Kidney (tissue), 13 donors: ENCODE measurements at regions not wholly inside any gene's neighbourhood (a gene's known extent, or its start where the extent isn't known, plus 50 kb on each side); places are given as distances from the start of the nearest gene placed in this dataset.
A peak's percentile ranks its signal among the peaks of the same experiment; 100 is the strongest.
"Not testable (repeated sequence)": the region's sequence is repeated elsewhere in the genome, so short reads cannot be mapped to it uniquely, and the experiment has no call there.

Experiments used
- DNase-seq, 5 donors: peaks; one replicate each; pipeline ENCODE4 v3.0.0-alpha.2; 2013 to 2020
- FAIRE-seq: peaks from 2 replicates; lab custom pipeline; 2012; peaks lifted over from hg19 to GRCh38; lab: Jason Lieb, UNC
- H3K27ac ChIP-seq, 2 donors: one replicate each; pipeline ENCODE4 v1.7.0; 2013; ENCODE audit warnings: low read depth in 2 of 2, low read length in 2 of 2, inconsistent platforms in 1 of 2
- H3K27me3 ChIP-seq: one replicate; pipeline ENCODE4 v1.7.1; 2013; ENCODE audit warnings: low read length, inconsistent platforms; ENCODE audit not compliant: control insufficient read depth, insufficient read depth
- H3K36me3 ChIP-seq, 3 donors: one replicate each; pipeline versions ENCODE4 v1.7.0 to v1.7.1; 2013; ENCODE audit warnings: low read length in 3 of 3, control low read depth in 1 of 3, inconsistent platforms in 1 of 3; ENCODE audit not compliant: insufficient read depth in 3 of 3, control insufficient read depth in 2 of 3
- H3K4me1 ChIP-seq, 3 donors: one replicate each; pipeline versions ENCODE4 v1.7.0 to v1.7.1; 2013; ENCODE audit warnings: low read length in 3 of 3, inconsistent platforms in 1 of 3, low read depth in 1 of 3; ENCODE audit not compliant: control insufficient read depth in 2 of 3, insufficient read depth in 2 of 3
- H3K4me3 ChIP-seq, 3 donors: one replicate each; pipeline versions ENCODE4 v1.7.0 to v1.8.1; 2013; ENCODE audit warnings: low read length in 3 of 3, control low read depth in 1 of 3, inconsistent platforms in 1 of 3
- H3K9ac ChIP-seq, 3 donors: one replicate each; pipeline versions ENCODE4 v1.7.0 to v1.7.1; 2013; ENCODE audit warnings: low read length in 3 of 3, control low read depth in 1 of 3, inconsistent platforms in 1 of 3
- H3K9me3 ChIP-seq, 3 donors: one replicate each; pipeline versions ENCODE4 v1.7.0 to v1.7.1; 2013; ENCODE audit warnings: low read length in 3 of 3, control low read depth in 1 of 3, inconsistent platforms in 1 of 3; ENCODE audit not compliant: control insufficient read depth in 2 of 3, insufficient read depth in 1 of 3
- CTCF ChIP-seq: IDR thresholded peaks from 3 replicates; pipeline ENCODE4 v1.5.1; 2012; ENCODE audit warnings: mild to moderate bottlenecking, moderate library complexity, borderline replicate concordance; ENCODE audit not compliant: insufficient read depth; ENCODE audit errors: extremely low read depth
- intact Hi-C: fragments of 100-400 bp; cut with DNase I; formaldehyde crosslinking; loops from one replicate; pipeline ENCODE4 v1.11.1; 2022
- donor health status: control.
- donor health status: control.
- donor health status: control.
- donor health status: control.
- donor health status: control.
- donor health status: DM: yes; HTN: yes; CAD: no.
- donor health status: Normal renal cell carcinoma (clear cell type).

- TF ChIP-seq CTCF, result no peak
- Histone ChIP-seq H3K4me3 (no peak overlapping the region), H3K4me1 (peaks cover 0 to 6% (median 0%) of the 10 kb centered on the region in 3 donors), H3K27me3 (no peaks in the 10 kb centered on the region), H3K9ac (no peak overlapping the region), H3K36me3 (no peaks in the 10 kb centered on the region), H3K9me3 (no peaks in the 10 kb centered on the region), H3K27ac (no peak overlapping the region)
- FAIRE-seq (no peak), DNase-seq (peak in 3 of 5 donors; percentile 62 to 93 (median 90))
- intact Hi-C loops, result no loop called here
Observed at GRCh38 chr11:33976495-33977199, 74.9 kb upstream of the CAPRIN1 start.

- Histone ChIP-seq H3K9me3 (no peaks in the 10 kb centered on the region), H3K9ac (no peak overlapping the region), H3K27ac (no peak overlapping the region), H3K4me3 (no peak overlapping the region), H3K36me3 (no peaks in the 10 kb centered on the region), H3K4me1 (peaks cover 0 to 4% (median 3%) of the 10 kb centered on the region in 3 donors), H3K27me3 (no peaks in the 10 kb centered on the region)
- DNase-seq (no peak), FAIRE-seq (no peak)
- intact Hi-C loops, result loop anchor here (5.0 kb wide), 1 partner anchor 118 kb away; no protein-coding TSS in a partner anchor
- TF ChIP-seq CTCF, result no peak
Observed at GRCh38 chr11:33974804-33975203, 76.7 kb upstream of the CAPRIN1 start.

GRCh38 chr11:33971530-33971929 lies 79.7 kb upstream of the LMO2 start:
- H3K27me3 ChIP-seq, FAIRE-seq: not testable (repeated sequence)
- peak in 1 of 5 donors; percentile 18 for DNase-seq

GRCh38 chr11:33970984-33971466 lies 79.1 kb upstream of the LMO2 start:
- Histone ChIP-seq H3K4me1 (peaks cover 0 to 4% (median 0%) of the 10 kb centered on the region in 3 donors), H3K27me3 (no peaks in the 10 kb centered on the region), H3K27ac (no peak overlapping the region), H3K9ac (no peak overlapping the region), H3K4me3 (no peak overlapping the region), H3K9me3 (no peaks in the 10 kb centered on the region), H3K36me3 (no peaks in the 10 kb centered on the region)
- DNase-seq (peak in 4 of 5 donors; percentile 55 to 88 (median 68)), FAIRE-seq (no peak)
- intact Hi-C loops, result loop anchor here (5.0 kb wide), 1 partner anchor 114 kb away; no protein-coding TSS in a partner anchor
- TF ChIP-seq CTCF, result peak; percentile 81

More at GRCh38 chr11:33971530-33971929, 79.7 kb upstream of the LMO2 start:
- H3K36me3 ChIP-seq, H3K27ac ChIP-seq, H3K9me3 ChIP-seq, H3K4me3 ChIP-seq, H3K9ac ChIP-seq, H3K4me1 ChIP-seq: not testable (repeated sequence)
- intact Hi-C loops, result loop anchor here (5.0 kb wide), 1 partner anchor 114 kb away; no protein-coding TSS in a partner anchor
